Smooth muscle cell (in vitro differentiated cells): ENCODE measurements at regions not wholly inside any gene's neighbourhood (a gene's known extent, or its start where the extent isn't known, plus 50 kb on each side); places are given as distances from the start of the nearest gene placed in this dataset.

Experiments used
- DNase-seq: peaks from one replicate; lab custom pipeline; 2025; ENCODE audit not compliant: unreplicated experiment; lab: John Stamatoyannopoulos, UW
- H2AFZ ChIP-seq: fragments of 200-600 bp; sonication (generic); 2 replicates; pipeline ENCODE4 v1.6.0; 2016; ENCODE audit warnings: antibody characterized with exemption, low read depth, mild to moderate bottlenecking
- H3F3A ChIP-seq: fragments of 200-600 bp; sonication (generic); 2 replicates; pipeline ENCODE4 v1.6.0; 2017; ENCODE audit warnings: antibody characterized with exemption, low read depth
- H3K27ac ChIP-seq: fragments of 200-600 bp; sonication (generic); 2 replicates; pipeline ENCODE4 v1.5.1; 2016; ENCODE audit warnings: low read depth, mild to moderate bottlenecking
- H3K27me3 ChIP-seq: fragments of 200-600 bp; sonication (generic); 2 replicates; pipeline ENCODE4 v1.6.1; 2016; ENCODE audit warnings: low read depth, mild to moderate bottlenecking
- H3K36me3 ChIP-seq: fragments of 200-600 bp; sonication (generic); 2 replicates; pipeline ENCODE4 v1.5.1; 2016; ENCODE audit warnings: low read depth
- H3K4me1 ChIP-seq: fragments of 200-600 bp; sonication (generic); 2 replicates; pipeline ENCODE4 v1.5.1; 2016; ENCODE audit warnings: low read depth
- H3K4me2 ChIP-seq: fragments of 200-600 bp; sonication (generic); 2 replicates; pipeline ENCODE4 v1.6.0; 2016; ENCODE audit warnings: mild to moderate bottlenecking
- H3K4me3 ChIP-seq: fragments of 200-600 bp; sonication (generic); 2 replicates; pipeline ENCODE4 v1.5.1; 2016; ENCODE audit warnings: mild to moderate bottlenecking
- H3K79me2 ChIP-seq: fragments of 200-600 bp; sonication (generic); 2 replicates; pipeline ENCODE4 v1.6.0; 2016; ENCODE audit warnings: low read depth, mild to moderate bottlenecking
- H3K9ac ChIP-seq: fragments of 200-600 bp; sonication (generic); 2 replicates; pipeline ENCODE4 v1.6.0; 2016; ENCODE audit warnings: low read depth
- H3K9me3 ChIP-seq: fragments of 200-600 bp; sonication (generic); replicated peaks from 2 replicates; pipeline ENCODE4 v1.5.1; 2016; ENCODE audit warnings: low read depth
- H4K20me1 ChIP-seq: fragments of 200-600 bp; sonication (generic); 2 replicates; pipeline ENCODE4 v1.6.0; 2016; ENCODE audit warnings: low read depth
- CTCF ChIP-seq: fragments of 200-600 bp; sonication (generic); IDR thresholded peaks from 2 replicates; pipeline ENCODE4 v1.5.1; 2017; ENCODE audit warnings: borderline replicate concordance, mild to moderate bottlenecking, antibody characterized with exemption; ENCODE audit not compliant: insufficient read depth, poor library complexity, severe bottlenecking
- WGBS: methylation state at CpG from one replicate; pipeline ENCODE4 v1.1.7; 2016; ENCODE audit warnings: low lambda C conversion rate; 5-methylcytosine and 5-hydroxymethylcytosine counted together

- no peak for DNase-seq
- H4K20me1 ChIP-seq = no peaks in the 10 kb centered on the region
- H3K4me3 ChIP-seq = no peak overlapping the region
- H3K9me3 ChIP-seq = no peaks in the 10 kb centered on the region
- no peaks in the 10 kb centered on the region for H3F3A ChIP-seq
- WGBS = 94% methylated on average over 7 of the region's 7 CpGs
- TF ChIP-seq CTCF = no peak
- H3K79me2 ChIP-seq = no peaks in the 10 kb centered on the region
- H3K4me2 ChIP-seq = no peak overlapping the region
- H3K36me3 ChIP-seq = no peaks in the 10 kb centered on the region
- no peaks in the 10 kb centered on the region for H3K4me1 ChIP-seq
- no peak overlapping the region for H2AFZ ChIP-seq
- H3K27me3 ChIP-seq = no peaks in the 10 kb centered on the region
- H3K27ac ChIP-seq = no peak overlapping the region
- no peak overlapping the region for H3K9ac ChIP-seq
Measured at GRCh38 chr2:83961512-83961911, 497.6 kb downstream of the SUCLG1 start.

- Histone ChIP-seq H3K36me3 (no peaks in the 10 kb centered on the region), H2AFZ (peak overlapping the region; percentile 46), H3K4me1 (no peaks in the 10 kb centered on the region), H3K27me3 (no peaks in the 10 kb centered on the region), H3K27ac (no peak overlapping the region), H3K4me3 (no peak overlapping the region), H3F3A (no peaks in the 10 kb centered on the region), H3K9me3 (no peaks in the 10 kb centered on the region), H3K79me2 (no peaks in the 10 kb centered on the region), H3K4me2 (no peak overlapping the region), H4K20me1 (no peaks in the 10 kb centered on the region), H3K9ac (no peak overlapping the region)
- no peak for DNase-seq
- 88% methylated on average over 1 of the region's 1 CpG for WGBS
- TF ChIP-seq CTCF = no peak
Measured at GRCh38 chr2:83960371-83960770, 498.7 kb downstream of the SUCLG1 start.

GRCh38 chr2:83959266-83959665 lies 499.8 kb downstream of the SUCLG1 start:
- Histone ChIP-seq H4K20me1 (no peaks in the 10 kb centered on the region), H3F3A (no peaks in the 10 kb centered on the region), H2AFZ (no peak overlapping the region), H3K4me2 (no peak overlapping the region), H3K4me1 (no peaks in the 10 kb centered on the region), H3K36me3 (no peaks in the 10 kb centered on the region), H3K27me3 (no peaks in the 10 kb centered on the region), H3K4me3 (no peak overlapping the region), H3K79me2 (no peaks in the 10 kb centered on the region), H3K27ac (no peak overlapping the region), H3K9ac (no peak overlapping the region), H3K9me3 (no peaks in the 10 kb centered on the region)
- WGBS = 67% methylated on average over 2 of the region's 2 CpGs
- no peak for DNase-seq
- TF ChIP-seq CTCF = no peak

- Histone ChIP-seq H4K20me1 (no peaks in the 10 kb centered on the region), H3K9ac (no peak overlapping the region), H3K27ac (no peak overlapping the region), H3K4me1 (no peaks in the 10 kb centered on the region), H3K36me3 (no peaks in the 10 kb centered on the region), H3K27me3 (no peaks in the 10 kb centered on the region), H3K9me3 (no peaks in the 10 kb centered on the region), H3F3A (no peaks in the 10 kb centered on the region), H2AFZ (no peak overlapping the region), H3K4me3 (no peak overlapping the region), H3K79me2 (no peaks in the 10 kb centered on the region), H3K4me2 (no peak overlapping the region)
- WGBS = 95% methylated on average over 4 of the region's 4 CpGs
- TF ChIP-seq CTCF = no peak
- no peak for DNase-seq
Measured at GRCh38 chr2:83956991-83957390, 502.1 kb downstream of the SUCLG1 start.
